AG09319 (cell line): ENCODE measurements at regions not wholly inside any gene's neighbourhood (a gene's known extent, or its start where the extent isn't known, plus 50 kb on each side); places are given as distances from the start of the nearest gene placed in this dataset.

Source experiments
- DNase-seq: peaks from one replicate; pipeline ENCODE4 v3.0.0-alpha.2; 2010; ENCODE audit warnings: low read depth; ENCODE audit errors: extremely low read depth
- CTCF ChIP-seq: IDR thresholded peaks from 2 replicates; pipeline ENCODE4 v1.5.1; 2011; ENCODE audit warnings: low read depth, mild to moderate bottlenecking, inconsistent platforms, low read length, moderate library complexity

GRCh38 chr5:120098902-120099535 lies 365.1 kb upstream of the PRR16 start:
- DNase-seq: no peak
- TF ChIP-seq CTCF: no peak

GRCh38 chr5:120101771-120102170 lies 362.3 kb upstream of the PRR16 start:
- no peak for TF ChIP-seq CTCF

GRCh38 chr5:120103495-120103894 lies 360.6 kb upstream of the PRR16 start:
- DNase-seq: no peak
- no peak for TF ChIP-seq CTCF

More at GRCh38 chr5:120101771-120102170, 362.3 kb upstream of the PRR16 start:
- DNase-seq: no peak

- no peak for TF ChIP-seq CTCF
- DNase-seq: no peak
These were observed 357.1 kb upstream of the PRR16 start for GRCh38 chr5:120106912-120107525.

- DNase-seq: no peak
- no peak for TF ChIP-seq CTCF
These were observed 355.4 kb upstream of the PRR16 start for GRCh38 chr5:120108586-120109248.

- no peak for DNase-seq
- TF ChIP-seq CTCF: no peak
These were observed 341.4 kb upstream of the PRR16 start for GRCh38 chr5:120122703-120123102.

GRCh38 chr5:120124031-120124430 lies 340.1 kb upstream of the PRR16 start:
- DNase-seq: no peak
- no peak for TF ChIP-seq CTCF
